K562 (cell line): ENCODE measurements at regions not wholly inside any gene's neighbourhood (a gene's known extent, or its start where the extent isn't known, plus 50 kb on each side); places are given as distances from the start of the nearest gene placed in this dataset.

Experiments used
- ATAC-seq: fragments of 200-7000 bp; cut with Tn5 transposase; 3 replicates; pipeline ENCODE4 v1.9.1; 2020; ENCODE audit warnings: moderate library complexity
- BruUV-seq: library from RNA; stranded (reverse); fragments of 400-500 nt; replicated peaks from 2 replicates; lab custom pipeline; 2021; lab: Mats Ljungman, UMichigan
- CTCF ChIA-PET: fragments of 300-600 bp; formaldehyde crosslinking; extraction: SDS; loops from one replicate; lab custom pipeline; 2021; ENCODE audit warnings: low intra/inter-chr PET ratio; lab: Yijun Ruan, JAX
- POLR2A ChIA-PET: fragments of 300-600, 350-650 bp; sonication (Branson Sonifier 250); formaldehyde crosslinking; extraction: SDS; loops from one replicate; lab custom pipeline; 2021; ENCODE audit warnings: antibody characterized with exemption, inconsistent platforms; lab: Yijun Ruan, JAX
- DNase-seq, 4 experiments: peaks; one replicate each; pipeline versions ENCODE4 v3.0.0 to v3.0.0-alpha.2; 2011 to 2018; ENCODE audit warnings: low spot score in 3 of 4, mixed read lengths in 3 of 4; ENCODE audit errors: extremely low read depth in 1 of 4
- FAIRE-seq: peaks from 2 replicates; lab custom pipeline; 2011; peaks lifted over from hg19 to GRCh38; lab: Jason Lieb, UNC
- H2AFZ ChIP-seq: 2 replicates; pipeline ENCODE4 v1.6.0; 2011; ENCODE audit warnings: low read depth, low read length, control low read depth, inconsistent platforms
- H3K27ac ChIP-seq: fragments of 200-600 bp; 3 replicates; pipeline ENCODE4 v1.8.0; 2011; ENCODE audit warnings: low read depth, mild to moderate bottlenecking, control low read depth, inconsistent platforms, low read length, moderate library complexity, mixed read lengths; ENCODE audit errors: extremely low read depth
- H3K27me3 ChIP-seq, 2 experiments: fragments of 300-600 bp in 1 of 2; 2 replicates in 1 of 2; 3 replicates in 1 of 2; pipeline versions ENCODE4 v1.6.0 to v1.8.0; 2011; ENCODE audit warnings: inconsistent platforms in 2 of 2, low read length in 2 of 2, mild to moderate bottlenecking in 1 of 2, mixed read lengths in 1 of 2, moderate library complexity in 1 of 2; ENCODE audit not compliant: control insufficient read depth in 2 of 2, insufficient read depth in 2 of 2
- H3K36me3 ChIP-seq: fragments of 300-600 bp; 3 replicates; pipeline ENCODE4 v1.8.0; 2011; ENCODE audit warnings: mild to moderate bottlenecking, low read length, inconsistent platforms; ENCODE audit not compliant: control insufficient read depth, insufficient read depth
- H3K4me1 ChIP-seq, 2 experiments: fragments of 200-600 bp in 1 of 2; replicated peaks in 1 of 2; 2 replicates in 1 of 2; 3 replicates in 1 of 2; pipeline versions ENCODE4 v1.5.1 to v1.8.0; 2011; ENCODE audit warnings: inconsistent platforms in 2 of 2, low read length in 2 of 2, mild to moderate bottlenecking in 1 of 2, mixed read lengths in 1 of 2, moderate library complexity in 1 of 2; ENCODE audit not compliant: control insufficient read depth in 2 of 2, insufficient read depth in 2 of 2
- H3K4me2 ChIP-seq: 2 replicates; pipeline ENCODE4 v1.6.1; 2011; ENCODE audit warnings: low read length, control low read depth, inconsistent platforms, mixed read lengths; ENCODE audit not compliant: insufficient read depth
- H3K4me3 ChIP-seq: fragments of 200-600 bp; sonication (generic), shearing (Covaris generic); 2 replicates; pipeline ENCODE4 v1.5.1; 2016; ENCODE audit warnings: control low read depth, inconsistent platforms
- H3K79me2 ChIP-seq: fragments of 200-600 bp; 3 replicates; pipeline ENCODE4 v1.8.0; 2011; ENCODE audit warnings: low read length, inconsistent platforms; ENCODE audit not compliant: control insufficient read depth, insufficient read depth
- H3K9ac ChIP-seq, 2 experiments: 2 replicates each; pipeline versions ENCODE4 v1.6.0 to v1.6.1; 2011; ENCODE audit warnings: low read depth in 2 of 2, low read length in 2 of 2, control low read depth in 1 of 2, inconsistent platforms in 1 of 2, mild to moderate bottlenecking in 1 of 2, mixed read lengths in 1 of 2; ENCODE audit not compliant: insufficient read depth in 1 of 2
- H3K9me1 ChIP-seq: one replicate; pipeline ENCODE4 v1.6.0; 2011; ENCODE audit warnings: inconsistent platforms, mild to moderate bottlenecking, low read length, moderate library complexity; ENCODE audit not compliant: control insufficient read depth, insufficient read depth
- H3K9me3 ChIP-seq: replicated peaks from 2 replicates; pipeline ENCODE4 v1.5.1; 2011; ENCODE audit warnings: low read depth, low read length, inconsistent platforms; ENCODE audit not compliant: control insufficient read depth, insufficient read depth
- H4K20me1 ChIP-seq: replicated peaks from 2 replicates; pipeline ENCODE4 v1.6.1; 2011; ENCODE audit warnings: low read length, inconsistent platforms, mixed read lengths; ENCODE audit not compliant: control insufficient read depth, insufficient read depth
- ERF ChIP-seq: fragments of 450-650 bp; formaldehyde crosslinking; IDR thresholded peaks from 2 replicates; pipeline ENCODE4 v1.4.0; 2020; ENCODE audit warnings: mild to moderate bottlenecking, mixed read lengths
- ETV5 ChIP-seq: sonication (generic); formaldehyde crosslinking; IDR thresholded peaks from 2 replicates; pipeline ENCODE4 v1.4.0; 2020; ENCODE audit warnings: low read depth, mild to moderate bottlenecking, missing genetic modification reagents
- FOSL1 ChIP-seq: fragments of 200-800 bp; sonication (Bioruptor generic); conservative IDR thresholded peaks from 2 replicates; pipeline ENCODE4 v1.6.1; 2016; ENCODE audit warnings: missing genetic modification characterization, missing compliant biosample characterization
- FOXA3 ChIP-seq, 2 experiments: fragments of 450-650 bp in 1 of 2; sonication (generic) in 1 of 2; formaldehyde crosslinking; IDR thresholded peaks in 1 of 2; conservative IDR thresholded peaks in 1 of 2; 2 replicates each; pipeline versions ENCODE4 v1.4.0 to v1.8.0; 2020 to 2022; ENCODE audit warnings: mild to moderate bottlenecking in 2 of 2, missing genetic modification reagents in 1 of 2
- FOXP1 ChIP-seq: sonication (generic); formaldehyde crosslinking; IDR thresholded peaks from 2 replicates; pipeline ENCODE4 v1.8.0; 2022; ENCODE audit warnings: mild to moderate bottlenecking, missing genetic modification reagents
- HIVEP1 ChIP-seq: fragments of 250-450 bp; sonication (Bioruptor Pico); IDR thresholded peaks from 2 replicates; pipeline ENCODE4 v1.4.0; 2020; ENCODE audit warnings: mild to moderate bottlenecking
- KDM4B ChIP-seq, 2 experiments: fragments of 450-650 bp in 1 of 2; sonication (generic) in 1 of 2; IDR thresholded peaks; 2 replicates each; pipeline ENCODE4 v1.6.1; 2016 to 2017; ENCODE audit warnings: borderline replicate concordance in 2 of 2, antibody characterized with exemption in 1 of 2, low read depth in 1 of 2, mild to moderate bottlenecking in 1 of 2
- RBFOX2 ChIP-seq: fragments of 200-400 bp; formaldehyde crosslinking; IDR thresholded peaks from 2 replicates; pipeline ENCODE4 v1.6.1; 2017; ENCODE audit warnings: low read depth, mild to moderate bottlenecking, low read length, moderate library complexity
- STAG1 ChIP-seq: sonication (generic); formaldehyde crosslinking; IDR thresholded peaks from 2 replicates; pipeline ENCODE4 v1.5.0; 2020; ENCODE audit warnings: missing genetic modification reagents, borderline replicate concordance
- TEAD1 ChIP-seq, 2 experiments: fragments of 450-650 bp in 1 of 2; sonication (generic) in 1 of 2; formaldehyde crosslinking; IDR thresholded peaks; 2 replicates each; pipeline versions ENCODE4 v1.4.0 to v1.8.0; 2020 to 2022; ENCODE audit warnings: mild to moderate bottlenecking in 2 of 2, missing genetic modification reagents in 1 of 2
- ZBED1 ChIP-seq: IDR thresholded peaks from 2 replicates; pipeline ENCODE4 v1.6.1; 2014
- ZBTB17 ChIP-seq: fragments of 450-650 bp; formaldehyde crosslinking; IDR thresholded peaks from 2 replicates; pipeline ENCODE4 v1.4.0; 2020; ENCODE audit warnings: mild to moderate bottlenecking
- ZFPM2 ChIP-seq: fragments of 250-450 bp; sonication (Bioruptor Pico); IDR thresholded peaks from 2 replicates; pipeline ENCODE4 v1.5.1; 2022; ENCODE audit warnings: mild to moderate bottlenecking
- ZNF174 ChIP-seq: fragments of 250-450 bp; sonication (Bioruptor Pico); IDR thresholded peaks from 2 replicates; pipeline ENCODE4 v1.4.0; 2020; ENCODE audit warnings: mild to moderate bottlenecking
- ZNF282 ChIP-seq: sonication (generic); formaldehyde crosslinking; IDR thresholded peaks from 2 replicates; pipeline ENCODE4 v1.8.1; 2023; ENCODE audit warnings: missing genetic modification reagents
- ZNF316 ChIP-seq: fragments of 450-650 bp; IDR thresholded peaks from 2 replicates; pipeline ENCODE4 v1.6.1; 2016
- ZNF695 ChIP-seq: fragments of 450-650 bp; formaldehyde crosslinking; IDR thresholded peaks from 2 replicates; pipeline ENCODE4 v1.4.0; 2020; ENCODE audit warnings: mild to moderate bottlenecking, moderate library complexity
- ZNF785 ChIP-seq: fragments of 250-450 bp; sonication (Bioruptor Pico); IDR thresholded peaks from 2 replicates; pipeline ENCODE4 v1.4.0; 2020; ENCODE audit warnings: mild to moderate bottlenecking
- WGBS: fragments of 100-300 bp; shearing (Covaris generic); methylation state at CpG from one replicate; pipeline ENCODE4 v1.1.6; 2016; ENCODE audit warnings: low coverage, mixed read lengths; ENCODE audit not compliant: insufficient coverage; ENCODE audit errors: missing lambda C conversion rate; 5-methylcytosine and 5-hydroxymethylcytosine counted together
- in situ Hi-C: fragments of 300-500 bp; cut with MboI; formaldehyde crosslinking; loops from 4 replicates; pipeline ENCODE4 v1.15.0; 2018; ENCODE audit warnings: inconsistent platforms, mixed read lengths
- intact Hi-C: fragments of 100-400 bp; cut with micrococcal nuclease; formaldehyde crosslinking; loops from 2 replicates; pipeline ENCODE4 v1.14.2; 2022
- TF ChIP-seq, protein P1 (sequence below): fragments of 450-650 bp; conservative IDR thresholded peaks from 2 replicates; pipeline ENCODE4 v1.6.1; 2016; ENCODE audit warnings: missing genetic modification characterization, low read depth, mild to moderate bottlenecking, control low read depth, missing compliant biosample characterization
- TF ChIP-seq, protein P2 (sequence below): fragments of 450-650 bp; IDR thresholded peaks from 2 replicates; pipeline ENCODE4 v1.6.1; 2016; ENCODE audit warnings: antibody characterized with exemption
- TF ChIP-seq, protein P3 (sequence below): sonication (generic); formaldehyde crosslinking; IDR thresholded peaks from 2 replicates; pipeline ENCODE4 v1.8.1; 2023; ENCODE audit warnings: mild to moderate bottlenecking, missing genetic modification reagents

DNA sequence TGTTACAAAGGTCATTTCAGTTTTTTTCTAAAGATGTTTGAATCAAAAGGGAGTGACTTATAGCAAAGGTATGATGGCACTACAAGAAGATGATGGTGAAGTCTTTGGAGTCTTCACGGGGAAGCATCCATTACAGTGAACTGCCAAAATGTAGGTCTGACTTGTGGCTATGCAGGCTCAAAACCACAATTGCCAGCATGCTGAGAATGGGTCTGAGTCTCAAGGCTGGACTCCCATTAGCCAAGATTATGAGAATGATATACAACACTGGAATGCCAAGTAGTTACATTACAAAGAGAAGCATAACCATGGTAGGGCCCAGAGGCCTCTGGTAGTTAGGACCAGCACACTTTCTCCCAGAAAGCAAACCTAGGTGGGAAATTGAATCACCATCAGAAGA is 194.2 kb downstream of the MTHFS start (continued):
- TF ChIP-seq, protein P1, sequence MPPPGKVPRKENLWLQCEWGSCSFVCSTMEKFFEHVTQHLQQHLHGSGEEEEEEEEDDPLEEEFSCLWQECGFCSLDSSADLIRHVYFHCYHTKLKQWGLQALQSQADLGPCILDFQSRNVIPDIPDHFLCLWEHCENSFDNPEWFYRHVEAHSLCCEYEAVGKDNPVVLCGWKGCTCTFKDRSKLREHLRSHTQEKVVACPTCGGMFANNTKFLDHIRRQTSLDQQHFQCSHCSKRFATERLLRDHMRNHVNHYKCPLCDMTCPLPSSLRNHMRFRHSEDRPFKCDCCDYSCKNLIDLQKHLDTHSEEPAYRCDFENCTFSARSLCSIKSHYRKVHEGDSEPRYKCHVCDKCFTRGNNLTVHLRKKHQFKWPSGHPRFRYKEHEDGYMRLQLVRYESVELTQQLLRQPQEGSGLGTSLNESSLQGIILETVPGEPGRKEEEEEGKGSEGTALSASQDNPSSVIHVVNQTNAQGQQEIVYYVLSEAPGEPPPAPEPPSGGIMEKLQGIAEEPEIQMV = no peak
- TF ChIP-seq ERF (CRISPR knock-in tag) (no peak), ZNF785 (CRISPR knock-in tag) (no peak), STAG1 (CRISPR knock-in tag) (no peak), RBFOX2 (no peak), ZNF316 (no peak)
- TF ChIP-seq, protein P2, sequence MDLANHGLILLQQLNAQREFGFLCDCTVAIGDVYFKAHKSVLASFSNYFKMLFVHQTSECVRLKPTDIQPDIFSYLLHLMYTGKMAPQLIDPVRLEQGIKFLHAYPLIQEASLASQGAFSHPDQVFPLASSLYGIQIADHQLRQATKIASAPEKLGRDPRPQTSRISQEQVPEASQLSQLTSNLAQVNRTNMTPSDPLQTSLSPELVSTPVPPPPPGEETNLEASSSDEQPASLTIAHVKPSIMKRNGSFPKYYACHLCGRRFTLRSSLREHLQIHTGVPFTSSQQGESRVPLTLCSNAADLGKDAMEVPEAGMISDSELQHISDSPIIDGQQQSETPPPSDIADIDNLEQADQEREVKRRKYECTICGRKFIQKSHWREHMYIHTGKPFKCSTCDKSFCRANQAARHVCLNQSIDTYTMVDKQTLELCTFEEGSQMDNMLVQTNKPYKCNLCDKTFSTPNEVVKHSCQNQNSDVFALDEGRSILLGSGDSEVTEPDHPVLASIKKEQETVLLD = no peak

DNA sequence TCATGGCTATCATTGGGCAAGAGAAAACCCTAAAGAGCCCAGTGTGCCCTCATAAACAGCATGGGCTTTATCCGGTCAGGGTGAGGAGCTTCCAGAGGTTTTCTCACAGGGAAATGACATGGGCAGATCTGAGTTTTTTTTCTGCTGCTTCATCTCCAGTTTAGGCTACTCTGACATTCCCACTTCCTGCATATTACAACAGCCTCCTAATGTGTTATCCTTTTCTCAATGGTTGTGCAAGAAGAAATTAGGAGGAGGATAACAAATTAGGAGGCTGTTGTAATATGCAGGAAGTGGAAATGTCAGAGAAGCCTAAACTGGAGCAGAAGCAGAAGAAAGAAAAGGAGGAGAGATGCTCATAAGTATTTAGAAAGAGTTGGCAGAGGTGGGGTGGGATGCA is 175.6 kb downstream of the MTHFS start:
- DNase-seq = no peak
- Histone ChIP-seq H2AFZ (no peak overlapping the region), H3K9me3 (no peaks in the 10 kb centered on the region), H3K27ac (no peak overlapping the region), H3K4me2 (no peak overlapping the region), H3K79me2 (no peaks in the 10 kb centered on the region), H3K9ac (no peak overlapping the region), H3K4me1 (no peaks in the 10 kb centered on the region), H3K27me3 (no peaks in the 10 kb centered on the region), H3K36me3 (no peaks in the 10 kb centered on the region), H3K4me3 (no peak overlapping the region), H3K9me1 (no peaks in the 10 kb centered on the region), H4K20me1 (no peaks in the 10 kb centered on the region)
- intact Hi-C loops (no loop called here), in situ Hi-C loops (no loop called here)
- POLR2A ChIA-PET = no interaction called here
- no TSS peak for BruUV-seq
- CTCF ChIA-PET = no interaction called here
- no peak for ATAC-seq
- WGBS = 0% methylated on average over 1 of the region's 1 CpG
- FAIRE-seq = no peak
- no peak for TF ChIP-seq FOXP1
- TF ChIP-seq ETV5 = no peak
- no peak for TF ChIP-seq ZFPM2 (CRISPR knock-in tag)
- no peak for TF ChIP-seq ZNF174 (CRISPR knock-in tag)
- TF ChIP-seq ZBTB17 (CRISPR knock-in tag) = no peak
- TF ChIP-seq FOXA3 (CRISPR knock-in tag; conservative IDR thresholded peaks at IDR 0.05 in 1 of 2, IDR thresholded peaks at IDR 0.05 in 1 of 2) = no peak
- no peak for TF ChIP-seq ZBED1
- no peak for TF ChIP-seq TEAD1 (CRISPR knock-in tag; IDR thresholded peaks at IDR 0.05)
- no peak for TF ChIP-seq HIVEP1 (CRISPR knock-in tag)
- no peak for TF ChIP-seq FOSL1 (tag)
- TF ChIP-seq, protein P3, sequence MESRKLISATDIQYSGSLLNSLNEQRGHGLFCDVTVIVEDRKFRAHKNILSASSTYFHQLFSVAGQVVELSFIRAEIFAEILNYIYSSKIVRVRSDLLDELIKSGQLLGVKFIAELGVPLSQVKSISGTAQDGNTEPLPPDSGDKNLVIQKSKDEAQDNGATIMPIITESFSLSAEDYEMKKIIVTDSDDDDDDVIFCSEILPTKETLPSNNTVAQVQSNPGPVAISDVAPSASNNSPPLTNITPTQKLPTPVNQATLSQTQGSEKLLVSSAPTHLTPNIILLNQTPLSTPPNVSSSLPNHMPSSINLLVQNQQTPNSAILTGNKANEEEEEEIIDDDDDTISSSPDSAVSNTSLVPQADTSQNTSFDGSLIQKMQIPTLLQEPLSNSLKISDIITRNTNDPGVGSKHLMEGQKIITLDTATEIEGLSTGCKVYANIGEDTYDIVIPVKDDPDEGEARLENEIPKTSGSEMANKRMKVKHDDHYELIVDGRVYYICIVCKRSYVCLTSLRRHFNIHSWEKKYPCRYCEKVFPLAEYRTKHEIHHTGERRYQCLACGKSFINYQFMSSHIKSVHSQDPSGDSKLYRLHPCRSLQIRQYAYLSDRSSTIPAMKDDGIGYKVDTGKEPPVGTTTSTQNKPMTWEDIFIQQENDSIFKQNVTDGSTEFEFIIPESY (CRISPR knock-in tag) = no peak
- TF ChIP-seq ZNF282 (CRISPR knock-in tag) = no peak
- no peak for TF ChIP-seq ZNF695 (CRISPR knock-in tag)
- no peak for TF ChIP-seq KDM4B (IDR thresholded peaks at IDR 0.05; ENCODE audit: borderline replicate concordance in 2 of 2, low read depth in 1 of 2)
